ENCODE measurements at regions not wholly inside any gene's neighbourhood (a gene's known extent, or its start where the extent isn't known, plus 50 kb on each side); places are given as distances from the start of the nearest gene placed in this dataset.
"Not testable (repeated sequence)": the region's sequence is repeated elsewhere in the genome, so short reads cannot be mapped to it uniquely, and the experiment has no call there.

GRCh38 chr3:59496250-59496649, 446.4 kb upstream of the CFAP20DC start:
- no peak for DNase-seq

GRCh38 chr3:59494969-59495368, 445.1 kb upstream of the CFAP20DC start:
- not testable (repeated sequence) for DNase-seq

GRCh38 chr3:59486520-59486919, 436.7 kb upstream of the CFAP20DC start:
- DNase-seq = no peak

- DNase-seq = no peak
Observed at GRCh38 chr3:59483191-59483590, 433.4 kb upstream of the CFAP20DC start.

GRCh38 chr3:59482684-59483083, 432.9 kb upstream of the CFAP20DC start:
- no peak for DNase-seq

GRCh38 chr3:59481776-59482400, 432.1 kb upstream of the CFAP20DC start:
- no peak for DNase-seq

- DNase-seq = no peak
Observed at GRCh38 chr3:59480486-59480995, 430.7 kb upstream of the CFAP20DC start.

GRCh38 chr3:59473636-59474035, 423.8 kb upstream of the CFAP20DC start:
- no peak for DNase-seq

- no peak for DNase-seq
Observed at GRCh38 chr3:59472541-59472940, 422.7 kb upstream of the CFAP20DC start.

GRCh38 chr3:59469948-59470723, 420.3 kb upstream of the CFAP20DC start:
- DNase-seq = no peak

GRCh38 chr3:59467476-59467875, 417.7 kb upstream of the CFAP20DC start:
- DNase-seq = no peak

GRCh38 chr3:59464187-59464586, 414.4 kb upstream of the CFAP20DC start:
- DNase-seq = no peak

GRCh38 chr3:59463253-59463652, 413.4 kb upstream of the CFAP20DC start:
- no peak for DNase-seq

- no peak for DNase-seq
Observed at GRCh38 chr3:59460068-59460467, 410.2 kb upstream of the CFAP20DC start.

GRCh38 chr3:59456852-59457485, 407.1 kb upstream of the CFAP20DC start:
- no peak for DNase-seq

GRCh38 chr3:59451800-59452746, 402.2 kb upstream of the CFAP20DC start:
- no peak for DNase-seq

- DNase-seq = no peak
Observed at GRCh38 chr3:59450946-59451763, 401.3 kb upstream of the CFAP20DC start.

- DNase-seq = no peak
Observed at GRCh38 chr3:59450437-59450836, 400.6 kb upstream of the CFAP20DC start.

- no peak for DNase-seq
Observed at GRCh38 chr3:59446775-59447465, 397.1 kb upstream of the CFAP20DC start.

- no peak for DNase-seq
Observed at GRCh38 chr3:59444676-59445075, 394.9 kb upstream of the CFAP20DC start.

GRCh38 chr3:59444294-59444671, 394.5 kb upstream of the CFAP20DC start:
- no peak for DNase-seq
